OCI-LY3 (cell line): ENCODE measurements at regions not wholly inside any gene's neighbourhood (a gene's known extent, or its start where the extent isn't known, plus 50 kb on each side); places are given as distances from the start of the nearest gene placed in this dataset.

Experiments
- CTCF ChIP-seq: fragments of 200-600, 300-600 bp; sonication (generic); IDR thresholded peaks from 2 replicates; pipeline ENCODE4 v1.5.1; 2014; ENCODE audit warnings: antibody characterized with exemption, low read length, low read depth
- EZH2phosphoT487 ChIP-seq: fragments of 200-600 bp; shearing (Covaris generic); IDR thresholded peaks from 2 replicates; pipeline ENCODE4 v1.6.1; 2018; ENCODE audit warnings: antibody characterized with exemption, mixed run types, low read depth

GRCh38 chr1:25020173-25020845, 90.2 kb upstream of the RUNX3 start:
- TF ChIP-seq CTCF: no peak
- no peak for TF ChIP-seq EZH2phosphoT487
